ENCODE measurements at regions not wholly inside any gene's neighbourhood (a gene's known extent, or its start where the extent isn't known, plus 50 kb on each side); places are given as distances from the start of the nearest gene placed in this dataset.

GRCh38 chr1:88537787-88538186 is 146.3 kb upstream of the PKN2 start:
- no peak for TF ChIP-seq CTCF (conservative IDR thresholded peaks at IDR 0.05 in 1 of 2, IDR thresholded peaks at IDR 0.05 in 1 of 2; ENCODE audit: extremely low read depth in 1 of 2, insufficient read depth in 1 of 2, low read depth in 1 of 2, low read length in 2 of 2)
- TF ChIP-seq EZH2 (IDR thresholded peaks at IDR 0.05; ENCODE audit: borderline replicate concordance, low read length) = no peak
